ENCODE measurements at regions not wholly inside any gene's neighbourhood (a gene's known extent, or its start where the extent isn't known, plus 50 kb on each side); places are given as distances from the start of the nearest gene placed in this dataset.

DNA sequence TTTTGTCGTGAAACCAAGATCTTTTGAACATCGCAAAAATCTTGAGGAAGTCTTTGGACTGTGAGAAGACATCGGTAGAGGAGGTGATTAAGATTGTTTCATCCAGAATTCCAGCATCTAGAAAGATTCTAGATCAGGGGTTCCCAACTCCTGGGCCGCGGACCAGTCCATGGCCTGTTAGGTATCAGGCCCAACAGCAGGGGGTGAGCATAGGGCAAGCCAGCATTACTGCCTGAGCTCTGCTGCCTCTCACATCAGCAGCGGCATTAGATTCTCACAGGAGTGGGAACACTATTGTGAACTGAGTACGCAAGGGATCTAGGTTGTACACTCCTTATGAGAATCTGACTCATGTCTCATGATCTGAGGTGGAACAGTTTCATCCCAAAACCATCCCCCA is 600.6 kb upstream of the CDH11 start:
- TF ChIP-seq, protein P1, sequence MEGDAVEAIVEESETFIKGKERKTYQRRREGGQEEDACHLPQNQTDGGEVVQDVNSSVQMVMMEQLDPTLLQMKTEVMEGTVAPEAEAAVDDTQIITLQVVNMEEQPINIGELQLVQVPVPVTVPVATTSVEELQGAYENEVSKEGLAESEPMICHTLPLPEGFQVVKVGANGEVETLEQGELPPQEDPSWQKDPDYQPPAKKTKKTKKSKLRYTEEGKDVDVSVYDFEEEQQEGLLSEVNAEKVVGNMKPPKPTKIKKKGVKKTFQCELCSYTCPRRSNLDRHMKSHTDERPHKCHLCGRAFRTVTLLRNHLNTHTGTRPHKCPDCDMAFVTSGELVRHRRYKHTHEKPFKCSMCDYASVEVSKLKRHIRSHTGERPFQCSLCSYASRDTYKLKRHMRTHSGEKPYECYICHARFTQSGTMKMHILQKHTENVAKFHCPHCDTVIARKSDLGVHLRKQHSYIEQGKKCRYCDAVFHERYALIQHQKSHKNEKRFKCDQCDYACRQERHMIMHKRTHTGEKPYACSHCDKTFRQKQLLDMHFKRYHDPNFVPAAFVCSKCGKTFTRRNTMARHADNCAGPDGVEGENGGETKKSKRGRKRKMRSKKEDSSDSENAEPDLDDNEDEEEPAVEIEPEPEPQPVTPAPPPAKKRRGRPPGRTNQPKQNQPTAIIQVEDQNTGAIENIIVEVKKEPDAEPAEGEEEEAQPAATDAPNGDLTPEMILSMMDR (IDR thresholded peaks at IDR 0.05): no peak
- TF ChIP-seq POLR2A (IDR thresholded peaks at IDR 0.05): no peak
- TF ChIP-seq POLR2AphosphoS5 (IDR thresholded peaks at IDR 0.05): no peak
- TF ChIP-seq EP300 (IDR thresholded peaks at IDR 0.05): no peak

Measured in suprapubic skin (tissue), 4 donors.